ENCODE measurements at regions not wholly inside any gene's neighbourhood (a gene's known extent, or its start where the extent isn't known, plus 50 kb on each side); places are given as distances from the start of the nearest gene placed in this dataset.

DNA sequence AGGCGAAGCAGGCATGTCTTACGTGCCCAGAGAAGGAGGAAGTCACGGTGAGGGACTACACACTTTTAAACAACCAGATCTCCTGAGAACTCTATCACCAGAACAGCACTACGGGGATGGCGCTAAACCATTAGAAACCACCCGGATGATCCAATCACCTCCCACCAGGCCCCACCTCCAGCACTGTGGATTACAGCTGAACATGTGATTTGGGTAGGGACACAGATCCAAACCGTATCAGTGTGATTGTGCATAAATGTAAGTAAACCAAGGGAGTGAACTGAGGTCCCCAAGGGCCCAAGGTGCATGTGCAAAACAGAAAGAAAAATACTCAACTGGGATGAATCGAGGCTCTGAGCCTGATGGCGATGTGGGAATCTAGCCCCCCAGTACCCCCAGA lies 134.2 kb downstream of the DICER1 start:
- ATAC-seq = no peak
- TF ChIP-seq ZFP30 (CRISPR knock-in tag; IDR thresholded peaks at IDR 0.05) (no peak), ZNF8 (CRISPR knock-in tag; IDR thresholded peaks at IDR 0.05) (no peak), PATZ1 (CRISPR knock-in tag; IDR thresholded peaks at IDR 0.05; ENCODE audit: borderline replicate concordance) (no peak), RARB (CRISPR knock-in tag; IDR thresholded peaks at IDR 0.05) (no peak), ISL1 (CRISPR knock-in tag; IDR thresholded peaks at IDR 0.05) (no peak), ZNF565 (CRISPR knock-in tag; conservative IDR thresholded peaks at IDR 0.05; ENCODE audit: low read depth) (no peak), TCF4 (CRISPR knock-in tag; IDR thresholded peaks at IDR 0.05; ENCODE audit: borderline replicate concordance) (no peak), BACH2 (CRISPR knock-in tag; IDR thresholded peaks at IDR 0.05; ENCODE audit: borderline replicate concordance) (no peak), OSR1 (CRISPR knock-in tag; IDR thresholded peaks at IDR 0.05) (no peak), TOX (CRISPR knock-in tag; IDR thresholded peaks at IDR 0.05; ENCODE audit: borderline replicate concordance) (no peak), GLIS3 (CRISPR knock-in tag; IDR thresholded peaks at IDR 0.05) (no peak), CSDC2 (CRISPR knock-in tag; IDR thresholded peaks at IDR 0.05) (no peak), ARNTL (CRISPR knock-in tag; IDR thresholded peaks at IDR 0.05; ENCODE audit: borderline replicate concordance, low read depth) (no peak)
- TF ChIP-seq, protein P1, sequence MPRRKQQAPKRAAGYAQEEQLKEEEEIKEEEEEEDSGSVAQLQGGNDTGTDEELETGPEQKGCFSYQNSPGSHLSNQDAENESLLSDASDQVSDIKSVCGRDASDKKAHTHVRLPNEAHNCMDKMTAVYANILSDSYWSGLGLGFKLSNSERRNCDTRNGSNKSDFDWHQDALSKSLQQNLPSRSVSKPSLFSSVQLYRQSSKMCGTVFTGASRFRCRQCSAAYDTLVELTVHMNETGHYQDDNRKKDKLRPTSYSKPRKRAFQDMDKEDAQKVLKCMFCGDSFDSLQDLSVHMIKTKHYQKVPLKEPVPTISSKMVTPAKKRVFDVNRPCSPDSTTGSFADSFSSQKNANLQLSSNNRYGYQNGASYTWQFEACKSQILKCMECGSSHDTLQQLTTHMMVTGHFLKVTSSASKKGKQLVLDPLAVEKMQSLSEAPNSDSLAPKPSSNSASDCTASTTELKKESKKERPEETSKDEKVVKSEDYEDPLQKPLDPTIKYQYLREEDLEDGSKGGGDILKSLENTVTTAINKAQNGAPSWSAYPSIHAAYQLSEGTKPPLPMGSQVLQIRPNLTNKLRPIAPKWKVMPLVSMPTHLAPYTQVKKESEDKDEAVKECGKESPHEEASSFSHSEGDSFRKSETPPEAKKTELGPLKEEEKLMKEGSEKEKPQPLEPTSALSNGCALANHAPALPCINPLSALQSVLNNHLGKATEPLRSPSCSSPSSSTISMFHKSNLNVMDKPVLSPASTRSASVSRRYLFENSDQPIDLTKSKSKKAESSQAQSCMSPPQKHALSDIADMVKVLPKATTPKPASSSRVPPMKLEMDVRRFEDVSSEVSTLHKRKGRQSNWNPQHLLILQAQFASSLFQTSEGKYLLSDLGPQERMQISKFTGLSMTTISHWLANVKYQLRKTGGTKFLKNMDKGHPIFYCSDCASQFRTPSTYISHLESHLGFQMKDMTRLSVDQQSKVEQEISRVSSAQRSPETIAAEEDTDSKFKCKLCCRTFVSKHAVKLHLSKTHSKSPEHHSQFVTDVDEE (CRISPR knock-in tag; IDR thresholded peaks at IDR 0.05) = no peak

DNA sequence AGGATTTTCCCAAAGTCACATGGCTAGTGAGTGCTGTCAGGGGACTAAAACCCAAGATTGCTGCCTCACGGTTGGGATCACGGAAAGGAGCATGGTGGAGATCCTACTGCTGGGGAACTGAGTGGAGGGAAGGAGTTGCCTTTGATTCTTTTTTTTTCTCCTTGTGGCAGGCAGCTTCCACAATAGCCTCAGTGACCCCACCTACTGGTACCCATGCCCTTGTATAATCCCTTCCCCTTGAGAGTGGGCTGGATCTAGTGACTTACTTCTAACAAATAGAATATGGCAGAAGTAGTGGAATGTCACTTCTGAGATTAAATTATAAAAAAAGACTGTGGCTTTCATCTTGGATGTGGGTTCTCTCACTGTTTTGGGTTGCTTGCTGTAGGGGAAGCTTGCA lies 135.7 kb downstream of the DICER1 start:
- ATAC-seq = no peak
- TF ChIP-seq ISL1 (CRISPR knock-in tag; IDR thresholded peaks at IDR 0.05) = no peak

DNA sequence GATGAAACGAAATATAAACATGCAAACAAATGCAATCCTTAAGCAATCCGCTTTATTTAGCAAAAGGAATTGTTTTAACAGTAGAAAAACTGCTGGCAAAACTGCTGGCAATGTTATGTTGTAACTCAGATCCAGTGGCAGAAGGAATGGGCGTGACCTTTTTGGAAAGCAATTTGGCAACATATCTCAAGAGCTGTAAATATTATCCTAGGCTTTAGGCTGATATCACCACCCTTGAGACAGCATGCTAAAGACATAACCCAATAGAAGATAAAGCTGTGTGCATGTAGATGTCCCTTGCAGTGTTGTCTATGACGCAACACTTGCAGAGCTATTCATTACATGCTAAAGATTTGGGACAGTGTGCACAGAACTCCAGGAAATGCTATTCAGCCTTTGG lies 138.5 kb downstream of the DICER1 start:
- ATAC-seq = no peak

GRCh38 chr14:95015046-95015445 lies 142.3 kb downstream of the DICER1 start:
- TF ChIP-seq, protein P1 (CRISPR knock-in tag; IDR thresholded peaks at IDR 0.05) = no peak
- TF ChIP-seq ISL1 (CRISPR knock-in tag; IDR thresholded peaks at IDR 0.05) (no peak), CREB5 (CRISPR knock-in tag; IDR thresholded peaks at IDR 0.05; ENCODE audit: low read depth) (no peak), SNAI2 (CRISPR knock-in tag; IDR thresholded peaks at IDR 0.05) (no peak), ZNF565 (CRISPR knock-in tag; conservative IDR thresholded peaks at IDR 0.05; ENCODE audit: low read depth) (no peak), ZFP30 (CRISPR knock-in tag; IDR thresholded peaks at IDR 0.05) (no peak), CSRNP3 (CRISPR knock-in tag; IDR thresholded peaks at IDR 0.05) (no peak), RARB (CRISPR knock-in tag; IDR thresholded peaks at IDR 0.05) (no peak), ARNTL (CRISPR knock-in tag; IDR thresholded peaks at IDR 0.05; ENCODE audit: borderline replicate concordance, low read depth) (no peak), ESRRG (CRISPR knock-in tag; IDR thresholded peaks at IDR 0.05) (no peak), ZC3H10 (CRISPR knock-in tag; IDR thresholded peaks at IDR 0.05) (no peak), GLIS3 (CRISPR knock-in tag; IDR thresholded peaks at IDR 0.05) (no peak), TOX (CRISPR knock-in tag; IDR thresholded peaks at IDR 0.05; ENCODE audit: borderline replicate concordance) (no peak), ZNF70 (CRISPR knock-in tag; IDR thresholded peaks at IDR 0.05) (no peak), PATZ1 (CRISPR knock-in tag; IDR thresholded peaks at IDR 0.05; ENCODE audit: borderline replicate concordance) (no peak), ZNF8 (CRISPR knock-in tag; IDR thresholded peaks at IDR 0.05) (no peak), OSR1 (CRISPR knock-in tag; IDR thresholded peaks at IDR 0.05) (no peak), TCF4 (CRISPR knock-in tag; IDR thresholded peaks at IDR 0.05; ENCODE audit: borderline replicate concordance) (no peak)
- TF ChIP-seq, protein P2, sequence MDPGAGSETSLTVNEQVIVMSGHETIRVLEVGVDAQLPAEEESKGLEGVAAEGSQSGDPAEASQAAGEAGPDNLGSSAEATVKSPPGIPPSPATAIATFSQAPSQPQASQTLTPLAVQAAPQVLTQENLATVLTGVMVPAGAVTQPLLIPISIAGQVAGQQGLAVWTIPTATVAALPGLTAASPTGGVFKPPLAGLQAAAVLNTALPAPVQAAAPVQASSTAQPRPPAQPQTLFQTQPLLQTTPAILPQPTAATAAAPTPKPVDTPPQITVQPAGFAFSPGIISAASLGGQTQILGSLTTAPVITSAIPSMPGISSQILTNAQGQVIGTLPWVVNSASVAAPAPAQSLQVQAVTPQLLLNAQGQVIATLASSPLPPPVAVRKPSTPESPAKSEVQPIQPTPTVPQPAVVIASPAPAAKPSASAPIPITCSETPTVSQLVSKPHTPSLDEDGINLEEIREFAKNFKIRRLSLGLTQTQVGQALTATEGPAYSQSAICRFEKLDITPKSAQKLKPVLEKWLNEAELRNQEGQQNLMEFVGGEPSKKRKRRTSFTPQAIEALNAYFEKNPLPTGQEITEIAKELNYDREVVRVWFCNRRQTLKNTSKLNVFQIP (CRISPR knock-in tag; IDR thresholded peaks at IDR 0.05; ENCODE audit: borderline replicate concordance, low read depth) = no peak
- no peak for ATAC-seq

More for the DNA sequence above, 138.5 kb downstream of the DICER1 start:
- TF ChIP-seq ISL1 (CRISPR knock-in tag; IDR thresholded peaks at IDR 0.05) = no peak
